Colonic mucosa (tissue), 4 donors: ENCODE measurements at regions not wholly inside any gene's neighbourhood (a gene's known extent, or its start where the extent isn't known, plus 50 kb on each side); places are given as distances from the start of the nearest gene placed in this dataset.

ENCODE experiments used
- DNase-seq: peaks from one replicate; pipeline ENCODE4 v3.0.0-alpha.2; 2020
- H3K27ac ChIP-seq: fragments of 200-600 bp; one replicate; pipeline ENCODE4 v1.8.0; 2021
- H3K27me3 ChIP-seq: fragments of 200-600 bp; one replicate; pipeline ENCODE4 v1.8.0; 2021
- H3K36me3 ChIP-seq: fragments of 200-600 bp; one replicate; pipeline ENCODE4 v1.8.0; 2021
- H3K4me1 ChIP-seq: fragments of 200-600 bp; one replicate; pipeline ENCODE4 v1.8.0; 2021; ENCODE audit warnings: mild to moderate bottlenecking
- H3K4me3 ChIP-seq: fragments of 200-600 bp; one replicate; pipeline ENCODE4 v1.8.0; 2021
- H3K9ac ChIP-seq, 2 donors: one replicate each; pipeline ENCODE4 v1.7.0; 2013; ENCODE audit warnings: control low read depth in 2 of 2, low read depth in 2 of 2, low read length in 2 of 2
- H3K9me3 ChIP-seq: fragments of 200-600 bp; one replicate; pipeline ENCODE4 v1.8.0; 2021
- CTCF ChIP-seq: fragments of 200-600 bp; IDR thresholded peaks from one replicate; pipeline ENCODE4 v1.8.0; 2022; ENCODE audit warnings: antibody characterized with exemption, mild to moderate bottlenecking
- intact Hi-C: fragments of 100-400 bp; cut with DNase I; formaldehyde crosslinking; loops from one replicate; pipeline ENCODE4 v1.14.1; 2022
- donor health status: healthy.
- donor health status: DM: no; HTN: no; CAD: no.
- donor health status: DM: no; HTN: no; CAD: no.

- H3K9ac ChIP-seq: no peak overlapping the region
- no peaks in the 10 kb centered on the region for H3K4me1 ChIP-seq
- no peak for DNase-seq
- intact Hi-C loops: no loop called here
- no peak overlapping the region for H3K4me3 ChIP-seq
- H3K9me3 ChIP-seq: no peaks in the 10 kb centered on the region
- no peak for TF ChIP-seq CTCF
- H3K27me3 ChIP-seq: no peaks in the 10 kb centered on the region
- H3K27ac ChIP-seq: no peak overlapping the region
- no peaks in the 10 kb centered on the region for H3K36me3 ChIP-seq
These were observed 234.1 kb upstream of the ID2 start for GRCh38 chr2:8447610-8448221.

GRCh38 chr2:8448824-8449556 lies 232.9 kb upstream of the ID2 start:
- H3K27me3 ChIP-seq: no peaks in the 10 kb centered on the region
- no peaks in the 10 kb centered on the region for H3K9me3 ChIP-seq
- no peaks in the 10 kb centered on the region for H3K36me3 ChIP-seq
- intact Hi-C loops: no loop called here
- H3K4me1 ChIP-seq: no peaks in the 10 kb centered on the region
- DNase-seq: no peak
- no peak overlapping the region for H3K9ac ChIP-seq
- no peak for TF ChIP-seq CTCF
- no peak overlapping the region for H3K27ac ChIP-seq
- H3K4me3 ChIP-seq: no peak overlapping the region

- H3K9ac ChIP-seq: no peak overlapping the region
- no peaks in the 10 kb centered on the region for H3K36me3 ChIP-seq
- no peak overlapping the region for H3K4me3 ChIP-seq
- no peaks in the 10 kb centered on the region for H3K27me3 ChIP-seq
- no peak for DNase-seq
- no peaks in the 10 kb centered on the region for H3K9me3 ChIP-seq
- no peak overlapping the region for H3K27ac ChIP-seq
- intact Hi-C loops: loop anchor here (10.0 kb wide), 1 partner anchor 234 kb away; the partner anchor contains the start of gene ID2
- H3K4me1 ChIP-seq: no peaks in the 10 kb centered on the region
- TF ChIP-seq CTCF: no peak
These were observed 230.6 kb upstream of the ID2 start for GRCh38 chr2:8451273-8451672.

DNA sequence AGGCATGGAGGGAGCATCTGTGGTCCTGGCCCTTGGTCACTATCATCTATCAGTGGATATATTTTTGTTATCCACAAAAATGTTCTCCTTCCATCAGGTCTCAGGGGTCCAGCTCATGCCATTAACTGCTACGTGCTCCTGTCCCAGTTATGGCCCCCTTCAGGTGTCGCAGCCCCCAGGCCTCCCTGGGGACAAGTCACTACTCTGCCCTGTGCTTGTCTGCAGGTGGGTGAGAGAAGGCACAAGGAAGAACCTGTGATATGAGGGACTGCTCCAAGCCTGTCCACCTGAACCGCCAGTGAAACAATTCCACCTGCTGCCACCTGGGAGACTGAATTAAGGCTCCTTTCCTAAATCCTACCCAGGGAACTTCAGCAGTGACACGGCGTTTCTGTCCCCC lies 229.6 kb upstream of the ID2 start:
- Histone ChIP-seq H3K4me1 (peaks cover 5% of the 10 kb centered on the region), H3K27ac (no peak overlapping the region), H3K36me3 (no peaks in the 10 kb centered on the region), H3K27me3 (no peaks in the 10 kb centered on the region), H3K4me3 (no peak overlapping the region), H3K9me3 (no peaks in the 10 kb centered on the region), H3K9ac (no peak overlapping the region)
- intact Hi-C loops: loop anchor here (10.0 kb wide), 1 partner anchor 233 kb away; the partner anchor contains the start of gene ID2
- no peak for DNase-seq
- no peak for TF ChIP-seq CTCF

DNA sequence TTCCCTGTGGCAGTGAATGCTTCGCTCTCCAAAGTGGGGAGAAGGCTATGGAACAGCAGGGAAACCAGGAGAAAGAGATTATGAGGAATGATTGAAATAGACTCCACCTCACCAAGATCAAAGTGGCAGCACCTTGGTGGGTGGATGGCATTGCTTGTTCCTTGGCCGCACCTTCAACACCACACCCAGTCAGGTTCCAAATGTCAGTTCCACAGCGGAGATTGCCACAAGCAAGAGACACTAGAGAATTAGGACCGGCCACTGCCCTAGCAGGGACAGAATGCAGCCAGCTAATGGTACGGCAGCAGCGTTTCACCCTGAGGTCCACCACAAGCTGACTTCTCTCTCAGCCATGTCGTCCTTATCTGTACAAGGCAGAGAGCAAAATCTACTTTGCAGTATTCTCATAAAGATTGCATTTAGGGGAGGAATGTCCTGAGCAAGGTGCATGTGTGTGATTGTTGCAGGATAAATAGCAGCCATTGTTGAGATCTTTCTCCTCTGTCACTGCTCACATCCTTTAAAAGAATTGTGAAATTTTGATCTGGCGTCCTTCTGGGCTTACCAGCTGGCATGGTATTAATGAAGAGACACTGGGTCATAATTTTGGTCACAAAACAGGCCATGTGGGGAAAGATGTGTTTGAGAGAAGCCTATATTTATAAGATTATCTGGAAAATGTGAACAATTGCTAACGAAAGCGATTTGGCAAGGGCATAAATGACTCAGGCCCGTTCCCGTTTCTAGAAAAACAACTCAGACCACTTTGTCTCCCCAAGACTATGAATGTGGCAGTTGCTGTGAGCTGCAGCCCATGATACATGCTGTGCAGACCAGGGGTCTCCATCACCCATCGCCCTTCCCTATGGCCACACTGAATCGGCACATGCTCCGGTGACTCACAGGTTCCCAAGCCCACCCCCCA lies 228.6 kb upstream of the ID2 start:
- H3K4me1 ChIP-seq: peaks cover 5% of the 10 kb centered on the region
- no peaks in the 10 kb centered on the region for H3K36me3 ChIP-seq
- H3K9me3 ChIP-seq: no peaks in the 10 kb centered on the region
- intact Hi-C loops: loop anchor here (10.0 kb wide), 1 partner anchor 232 kb away; the partner anchor contains the start of gene ID2
- H3K4me3 ChIP-seq: no peak overlapping the region
- no peak for TF ChIP-seq CTCF
- H3K27ac ChIP-seq: peak overlapping the region; percentile 27
- no peaks in the 10 kb centered on the region for H3K27me3 ChIP-seq
- no peak overlapping the region for H3K9ac ChIP-seq
- peak; percentile 77 for DNase-seq
